ENCODE measurements at regions not wholly inside any gene's neighbourhood (a gene's known extent, or its start where the extent isn't known, plus 50 kb on each side); places are given as distances from the start of the nearest gene placed in this dataset.

DNA sequence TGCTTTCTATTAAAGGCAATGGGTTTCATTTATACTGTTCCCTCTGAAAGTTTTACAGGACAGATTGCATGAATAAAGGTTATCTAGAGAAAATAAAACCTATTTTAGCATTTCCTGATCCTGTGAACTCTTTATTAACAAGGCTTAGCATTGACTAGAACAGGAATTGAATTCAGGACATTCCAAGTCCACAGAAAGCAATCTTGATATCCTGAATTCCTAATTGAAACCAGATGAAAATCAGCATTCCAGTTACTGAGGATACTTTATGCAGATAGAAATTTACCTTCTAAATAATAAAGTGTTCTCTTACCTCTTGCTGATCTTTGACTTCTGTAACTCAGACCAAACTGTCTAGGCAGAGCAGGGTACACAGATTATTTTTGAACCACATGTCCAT lies 151.4 kb downstream of the ZNF518B start:
- Histone ChIP-seq H3K27me3 (ENCODE audit: insufficient read depth, low read length) (peaks cover 70% of the 10 kb centered on the region), H3K9ac (ENCODE audit: low read length) (no peak overlapping the region), H3K27ac (ENCODE audit: low read depth, low read length) (no peak overlapping the region), H3K4me2 (ENCODE audit: low read length) (no peak overlapping the region), H3K9me3 (ENCODE audit: control insufficient read depth in 1 of 2, insufficient read depth in 1 of 2, low read depth in 1 of 2, low read length in 2 of 2) (no peaks in the 10 kb centered on the region), H3K4me3 (replicated peaks in 1 of 2; ENCODE audit: low read depth in 1 of 2, low read length in 2 of 2) (no peak overlapping the region), H2AFZ (ENCODE audit: low read depth, low read length, poor library complexity, severe bottlenecking) (no peak overlapping the region), H3K4me1 (ENCODE audit: control insufficient read depth in 1 of 2, insufficient read depth in 2 of 2, low read length in 2 of 2) (no peaks in the 10 kb centered on the region), H3K36me3 (ENCODE audit: control insufficient read depth in 1 of 2, insufficient read depth in 2 of 2, low read length in 2 of 2) (no peaks in the 10 kb centered on the region), H3K79me2 (ENCODE audit: insufficient read depth, low read length) (no peaks in the 10 kb centered on the region), H3K9me2 (ENCODE audit: insufficient read depth) (no peaks in the 10 kb centered on the region), H4K20me1 (ENCODE audit: insufficient read depth) (no peaks in the 10 kb centered on the region)
- BruUV-seq (replicated peaks): no TSS peak
- ATAC-seq (no peak), DNase-seq (ENCODE audit: low read depth, low spot score) (no peak)
- intact Hi-C loops (cut with micrococcal nuclease): no loop called here
- ChIA-PET POLR2A (no interaction called here), RAD21 (ENCODE audit: low non-redundant PET in 1 of 2, low total read pairs in 2 of 2, uncharacterized antibody in 2 of 2, unreplicated experiment in 2 of 2) (no interaction called here), CTCF (no interaction called here)
- TF ChIP-seq EZH2 (IDR thresholded peaks at IDR 0.05) (no peak), SRF (IDR thresholded peaks at IDR 0.05; ENCODE audit: low read depth) (no peak), ZBTB33 (IDR thresholded peaks at IDR 0.05; ENCODE audit: extremely low read depth, insufficient replicate concordance, low read length) (no peak), POLR2AphosphoS5 (IDR thresholded peaks at IDR 0.05; ENCODE audit: low read depth, low read length) (no peak)

DNA sequence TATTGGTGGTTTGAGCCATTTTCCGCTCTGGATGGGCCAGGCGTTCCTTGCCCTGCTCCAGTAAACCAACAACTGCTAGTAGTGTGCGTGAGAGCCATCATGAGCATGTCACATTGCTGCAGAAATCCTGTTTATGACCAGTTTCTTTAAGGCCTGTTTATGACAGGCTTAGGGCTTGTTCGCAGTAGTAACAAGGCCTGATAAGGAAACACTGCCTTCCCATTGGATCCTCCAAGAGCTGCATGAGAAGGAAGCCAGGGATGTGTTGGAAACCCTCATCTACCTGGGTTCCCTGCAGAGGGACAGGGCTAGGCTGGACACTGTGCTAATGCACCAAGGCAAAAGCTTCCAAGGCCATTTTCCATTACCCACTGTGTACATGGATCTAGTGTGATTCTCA lies 153.9 kb downstream of the ZNF518B start:
- BruUV-seq (replicated peaks): no TSS peak
- TF ChIP-seq JUND (IDR thresholded peaks at IDR 0.05) (no peak), SIN3A (IDR thresholded peaks at IDR 0.05; ENCODE audit: low read depth) (no peak), ZNF274 (IDR thresholded peaks at IDR 0.05; ENCODE audit: low read depth, low read length) (no peak), EGR1 (IDR thresholded peaks at IDR 0.05; ENCODE audit: low read depth) (no peak), EZH2 (IDR thresholded peaks at IDR 0.05) (no peak), TCF7L2 (IDR thresholded peaks at IDR 0.05; ENCODE audit: borderline replicate concordance, extremely low read depth, insufficient read depth, insufficient read length) (no peak), POLR2A (IDR thresholded peaks at IDR 0.05; ENCODE audit: borderline replicate concordance, extremely low read depth, insufficient read depth, insufficient read length) (no peak), YY1 (IDR thresholded peaks at IDR 0.05; ENCODE audit: extremely low read depth, insufficient replicate concordance, low read depth, low read length) (no peak), CTCF (IDR thresholded peaks at IDR 0.05 in 2 of 3, conservative IDR thresholded peaks at IDR 0.05 in 1 of 3; ENCODE audit: borderline replicate concordance in 1 of 3, insufficient read depth in 1 of 3, low read depth in 2 of 3, low read length in 2 of 3) (no peak), ZBTB33 (IDR thresholded peaks at IDR 0.05; ENCODE audit: extremely low read depth, insufficient replicate concordance, low read length) (no peak), ZFX (IDR thresholded peaks at IDR 0.05) (no peak)
- TF ChIP-seq, protein P1, sequence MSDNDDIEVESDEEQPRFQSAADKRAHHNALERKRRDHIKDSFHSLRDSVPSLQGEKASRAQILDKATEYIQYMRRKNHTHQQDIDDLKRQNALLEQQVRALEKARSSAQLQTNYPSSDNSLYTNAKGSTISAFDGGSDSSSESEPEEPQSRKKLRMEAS (IDR thresholded peaks at IDR 0.05): no peak
- Histone ChIP-seq H3K9me2 (ENCODE audit: insufficient read depth) (no peaks in the 10 kb centered on the region), H3K27ac (ENCODE audit: low read depth, low read length) (no peak overlapping the region), H3K4me1 (ENCODE audit: control insufficient read depth in 1 of 2, insufficient read depth in 2 of 2, low read length in 2 of 2) (no peaks in the 10 kb centered on the region), H2AFZ (ENCODE audit: low read depth, low read length, poor library complexity, severe bottlenecking) (no peak overlapping the region), H3K4me3 (replicated peaks in 1 of 2; ENCODE audit: low read depth in 1 of 2, low read length in 2 of 2) (no peak overlapping the region), H3K9ac (ENCODE audit: low read length) (no peak overlapping the region), H3K79me2 (ENCODE audit: insufficient read depth, low read length) (no peaks in the 10 kb centered on the region), H4K20me1 (ENCODE audit: insufficient read depth) (no peaks in the 10 kb centered on the region), H3K9me3 (ENCODE audit: control insufficient read depth in 1 of 2, insufficient read depth in 1 of 2, low read depth in 1 of 2, low read length in 2 of 2) (no peaks in the 10 kb centered on the region), H3K4me2 (ENCODE audit: low read length) (no peak overlapping the region), H3K27me3 (ENCODE audit: insufficient read depth, low read length) (peaks cover 48% of the 10 kb centered on the region), H3K36me3 (ENCODE audit: control insufficient read depth in 1 of 2, insufficient read depth in 2 of 2, low read length in 2 of 2) (no peaks in the 10 kb centered on the region)
- intact Hi-C loops (cut with micrococcal nuclease): no loop called here
- CTCF ChIA-PET: no interaction called here
- ATAC-seq (no peak), DNase-seq (ENCODE audit: low read depth, low spot score) (no peak)
- POLR2A ChIA-PET: no interaction called here
- RAD21 ChIA-PET (ENCODE audit: low non-redundant PET in 1 of 2, low total read pairs in 2 of 2, uncharacterized antibody in 2 of 2, unreplicated experiment in 2 of 2): no interaction called here

Data from HCT116 (cell line).